CD4-positive, alpha-beta T cell treated with Interleukin-1 beta for 1 hour (primary cell): ENCODE measurements at regions not wholly inside any gene's neighbourhood (a gene's known extent, or its start where the extent isn't known, plus 50 kb on each side); places are given as distances from the start of the nearest gene placed in this dataset.
"Not testable (repeated sequence)": the region's sequence is repeated elsewhere in the genome, so short reads cannot be mapped to it uniquely, and the experiment has no call there.

Experiments used
- DNase-seq, 2 donors: peaks; one replicate each; pipeline ENCODE4 v3.0.0-alpha.2; 2020 to 2022

- DNase-seq: no peak
Measured at GRCh38 chr2:40584432-40584831, 132.5 kb upstream of the SLC8A1 start.

- DNase-seq: no peak
Measured at GRCh38 chr2:40591774-40592173, 139.9 kb upstream of the SLC8A1 start.

GRCh38 chr2:40592218-40592617, 140.3 kb upstream of the SLC8A1 start:
- DNase-seq: no peak

DNA sequence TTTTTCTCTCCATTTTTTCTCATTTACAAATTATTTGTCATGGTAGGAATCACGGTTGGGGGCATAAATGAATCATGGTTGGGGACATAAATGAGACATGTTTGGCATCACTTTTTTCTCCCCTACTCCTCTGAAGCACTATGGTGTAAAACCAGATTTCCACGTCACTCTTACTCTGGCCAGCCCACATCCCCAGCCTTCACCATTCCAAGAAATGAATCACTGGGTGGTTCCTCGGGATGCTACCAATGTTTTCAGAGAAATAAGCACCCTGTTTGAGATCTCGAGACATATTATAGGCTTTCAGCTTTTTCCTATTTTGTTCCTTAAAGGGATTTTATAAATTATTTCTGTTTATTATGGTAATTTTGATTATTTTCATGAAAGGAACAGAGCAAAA, 155.0 kb upstream of the SLC8A1 start:
- DNase-seq: no peak

- no peak for DNase-seq
Measured at GRCh38 chr2:40611196-40611595, 159.3 kb upstream of the SLC8A1 start.

- no peak for DNase-seq
Measured at GRCh38 chr2:40625849-40626248, 174.0 kb upstream of the SLC8A1 start.

DNA sequence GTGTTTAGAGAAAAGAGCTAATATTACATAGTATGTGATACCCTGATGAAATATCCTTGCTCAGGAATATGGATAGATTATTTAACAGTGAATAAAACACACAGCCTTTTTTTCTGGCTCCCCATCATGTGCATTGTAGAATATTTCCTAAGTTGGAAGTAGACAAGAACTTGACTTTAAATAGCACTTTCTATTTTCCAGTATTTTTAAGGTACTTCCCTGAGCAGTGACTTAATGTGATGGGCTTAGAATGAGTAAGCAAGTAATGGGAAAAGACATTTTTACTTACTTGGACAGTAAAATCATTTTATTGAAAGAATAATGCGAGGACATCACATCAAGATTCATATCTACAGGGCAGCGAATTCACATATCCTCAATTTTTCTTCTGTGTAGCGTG, 176.7 kb upstream of the SLC8A1 start:
- no peak for DNase-seq

DNA sequence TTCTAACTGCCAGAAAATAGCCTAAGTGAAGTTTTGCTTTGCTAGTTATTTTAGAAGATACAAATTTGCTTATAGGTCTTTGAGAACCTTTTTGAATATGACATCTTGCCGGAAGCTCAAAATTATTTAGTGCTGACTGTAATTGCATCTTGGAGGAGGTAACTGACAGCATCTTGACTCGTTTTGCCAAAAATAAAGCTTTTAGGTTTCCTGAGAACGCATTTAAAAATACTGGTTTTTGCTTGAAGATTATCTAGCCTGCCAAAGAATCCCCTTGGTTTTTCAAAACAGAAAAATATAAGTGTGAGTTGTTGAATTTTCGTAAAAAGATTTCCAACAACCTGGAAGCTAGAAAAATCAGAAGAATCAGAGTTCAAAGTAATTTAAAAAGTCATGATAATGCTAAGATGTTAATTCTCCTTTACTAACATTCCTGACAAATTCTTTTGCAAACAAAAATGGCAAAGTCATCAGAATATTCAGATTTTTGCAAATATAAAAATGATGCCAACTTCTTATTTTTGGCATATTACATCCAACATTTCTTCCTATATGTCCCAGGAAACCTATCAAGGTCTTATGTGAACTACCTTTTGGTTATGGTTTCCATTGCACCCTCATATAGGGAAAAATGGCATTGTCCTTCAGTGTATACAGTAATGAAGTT, 178.0 kb upstream of the SLC8A1 start:
- no peak for DNase-seq

- no peak for DNase-seq
Measured at GRCh38 chr2:40639320-40639719, 187.4 kb upstream of the SLC8A1 start.

DNA sequence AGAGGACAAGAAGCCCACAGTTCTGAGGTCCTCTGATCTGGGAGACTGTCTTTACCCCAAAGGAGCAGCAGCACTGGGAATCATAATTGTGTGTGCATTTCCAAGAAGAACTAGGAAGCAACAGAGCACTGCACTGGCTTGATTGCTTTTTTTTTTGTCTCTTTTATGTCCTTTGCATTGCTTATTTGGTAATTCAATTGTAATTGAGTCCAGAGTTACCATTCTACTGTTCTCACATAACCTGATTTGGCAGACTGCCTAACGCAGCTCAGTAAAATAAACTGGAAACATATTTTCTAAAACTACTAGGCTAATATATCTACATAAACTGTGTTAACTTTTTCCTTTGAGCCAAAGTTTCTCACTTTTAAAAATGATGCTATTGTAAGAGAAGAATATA, 190.3 kb upstream of the SLC8A1 start:
- DNase-seq: no peak

GRCh38 chr2:40642726-40643125, 190.8 kb upstream of the SLC8A1 start:
- DNase-seq: no peak

GRCh38 chr2:40646642-40647041, 194.8 kb upstream of the SLC8A1 start:
- DNase-seq: no peak

DNA sequence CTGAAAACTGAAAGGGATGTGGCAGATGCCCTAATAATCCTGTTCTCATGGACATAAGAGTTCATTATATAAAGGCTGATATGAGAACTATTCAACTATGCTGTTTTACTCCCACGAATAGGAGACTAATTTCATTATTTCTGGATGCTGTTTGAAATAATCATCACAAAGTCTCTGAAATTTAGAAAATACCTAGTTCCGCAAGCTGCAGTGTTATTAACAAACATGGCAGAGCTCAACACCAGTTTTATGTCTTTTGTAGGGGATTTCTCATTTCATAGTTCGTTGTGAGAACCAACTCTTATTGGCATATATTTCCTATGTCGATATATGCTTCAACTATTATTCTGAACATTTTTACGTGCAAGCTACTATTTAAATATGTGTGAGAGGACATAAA, 200.3 kb upstream of the SLC8A1 start:
- no peak for DNase-seq

- no peak for DNase-seq
Measured at GRCh38 chr2:40653829-40654228, 201.9 kb upstream of the SLC8A1 start.

DNA sequence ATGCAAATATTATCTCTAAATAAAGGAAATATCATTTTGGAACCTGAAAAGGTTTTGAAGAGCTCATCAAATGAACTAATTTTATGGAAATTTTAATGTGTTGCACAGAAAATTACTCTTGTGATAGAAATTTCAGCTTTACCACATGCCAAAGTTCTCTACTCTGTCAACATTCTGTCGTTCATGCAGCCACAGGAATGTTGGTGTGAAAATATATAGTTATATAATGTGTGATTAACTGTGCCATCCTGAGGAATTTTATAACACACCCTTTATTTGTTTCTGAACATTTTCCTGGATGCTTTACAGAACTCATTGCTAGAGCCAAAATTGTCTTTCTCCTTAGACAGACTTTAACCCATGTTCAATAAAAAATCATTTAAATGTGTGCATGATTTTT, 202.5 kb upstream of the SLC8A1 start:
- DNase-seq: no peak

DNA sequence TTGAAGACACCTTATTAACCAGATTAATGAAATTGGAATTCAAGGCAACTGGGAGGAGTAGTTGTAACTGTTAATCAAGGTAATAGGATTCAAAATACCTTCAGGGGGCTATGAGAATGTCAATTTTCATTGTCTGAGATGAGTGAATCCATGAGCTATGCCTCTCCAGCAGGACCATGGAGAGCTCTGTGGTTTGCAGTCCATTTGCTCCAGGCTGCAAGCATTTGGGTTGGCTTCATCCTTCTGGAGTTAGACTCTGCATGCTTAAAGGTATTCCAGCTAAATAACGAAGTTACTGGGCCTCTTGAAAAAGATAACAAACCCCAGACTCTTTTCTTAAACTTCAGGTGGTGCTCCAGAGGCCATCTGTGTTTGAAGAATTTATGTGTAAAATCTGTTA, 207.1 kb upstream of the SLC8A1 start:
- DNase-seq: no peak

DNA sequence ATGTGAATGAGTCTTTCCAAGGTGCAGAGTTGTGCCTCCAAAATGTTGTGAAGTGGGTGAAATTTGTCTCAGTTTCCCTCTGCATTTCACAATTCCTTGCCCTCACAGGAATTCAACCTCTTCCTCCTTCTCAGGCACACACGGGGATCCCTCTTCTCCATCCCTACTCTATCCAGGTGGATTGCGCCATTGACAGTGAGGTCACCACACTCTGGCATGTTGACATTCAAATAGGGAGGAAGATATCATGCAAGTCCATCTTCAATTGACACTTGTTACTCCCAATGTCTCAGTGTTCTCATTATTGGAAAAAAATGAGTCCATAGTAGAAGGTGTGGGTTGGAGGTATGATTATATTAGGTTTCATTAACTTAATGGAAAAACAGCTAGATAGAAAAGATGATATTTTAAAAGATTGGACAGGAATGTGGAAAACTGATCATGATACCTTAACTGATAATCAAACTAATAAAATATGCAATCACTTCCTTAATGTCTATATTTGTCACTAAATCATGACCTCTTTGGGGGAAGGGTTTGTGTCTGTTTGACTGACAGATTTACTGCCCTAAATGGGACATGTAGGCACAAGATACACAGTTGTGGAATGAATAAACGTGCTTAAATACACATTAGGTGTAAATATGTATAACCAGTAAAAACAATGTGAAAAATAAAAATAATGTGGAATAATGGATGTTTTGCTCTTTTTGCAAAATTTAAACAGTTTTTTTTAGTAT, 213.8 kb upstream of the SLC8A1 start:
- DNase-seq: no peak

GRCh38 chr2:40666398-40666797, 214.5 kb upstream of the SLC8A1 start:
- DNase-seq: no peak

GRCh38 chr2:40668425-40668824, 216.5 kb upstream of the SLC8A1 start:
- DNase-seq: no peak

- not testable (repeated sequence) for DNase-seq
Measured at GRCh38 chr2:40676134-40676790, 224.4 kb upstream of the SLC8A1 start.

DNA sequence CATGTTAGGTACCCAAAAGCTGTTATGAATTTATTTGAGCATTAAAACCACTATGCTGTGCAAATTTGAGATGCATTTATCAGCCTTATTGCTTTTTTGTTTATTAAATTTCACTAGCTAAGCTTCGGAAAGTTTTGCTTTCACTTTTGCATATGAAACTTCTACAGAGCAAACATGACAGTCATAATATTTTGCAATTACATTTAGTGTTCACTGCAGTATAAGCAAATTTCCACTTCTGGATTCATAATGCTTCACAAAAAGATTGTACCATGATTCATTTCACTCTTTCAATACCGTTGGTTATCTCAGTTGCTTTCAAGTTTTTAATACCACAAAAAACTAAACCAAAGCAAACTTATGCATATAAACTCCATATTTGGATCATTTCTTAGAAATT, 228.7 kb upstream of the SLC8A1 start:
- DNase-seq: no peak

GRCh38 chr2:40690036-40690435, 238.1 kb upstream of the SLC8A1 start:
- no peak for DNase-seq

DNA sequence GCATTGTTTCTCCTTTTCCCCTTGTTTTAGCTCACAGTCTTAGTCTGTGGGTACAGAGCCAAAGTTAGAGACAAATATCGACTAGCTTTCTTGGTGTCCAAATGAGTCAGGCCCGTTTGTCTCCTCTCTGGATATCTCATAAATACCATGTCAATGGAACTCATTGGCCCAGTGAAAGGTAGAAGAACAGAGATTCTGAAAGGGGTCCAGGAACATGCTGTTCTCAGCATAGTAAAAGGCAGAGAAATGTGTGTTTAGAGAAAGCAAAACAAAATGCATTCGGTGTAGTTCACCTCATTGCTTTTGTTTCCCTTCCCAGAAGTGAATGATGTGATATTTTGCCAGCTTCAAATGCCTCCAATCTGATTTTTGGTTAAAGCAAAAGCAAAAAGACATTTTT, 238.6 kb upstream of the SLC8A1 start:
- no peak for DNase-seq

GRCh38 chr2:40700231-40700954, 248.5 kb upstream of the SLC8A1 start:
- no peak for DNase-seq
